ENCODE measurements at regions not wholly inside any gene's neighbourhood (a gene's known extent, or its start where the extent isn't known, plus 50 kb on each side); places are given as distances from the start of the nearest gene placed in this dataset.

- TF ChIP-seq CTCF (IDR thresholded peaks at IDR 0.05) (no peak), MAX (IDR thresholded peaks at IDR 0.05; ENCODE audit: low read depth) (no peak), TAF1 (IDR thresholded peaks at IDR 0.05; ENCODE audit: borderline replicate concordance, low read depth, low read length) (no peak), EZH2phosphoT487 (IDR thresholded peaks at IDR 0.05; ENCODE audit: borderline replicate concordance, low read depth) (no peak), POLR2AphosphoS5 (IDR thresholded peaks at IDR 0.05; ENCODE audit: low read depth, low read length) (no peak)
Observed at GRCh38 chr4:124163401-124163800, 549.1 kb downstream of the ANKRD50 start.

All from SK-N-SH (cell line).